Neutrophil (primary cell): ENCODE measurements at regions not wholly inside any gene's neighbourhood (a gene's known extent, or its start where the extent isn't known, plus 50 kb on each side); places are given as distances from the start of the nearest gene placed in this dataset.

ENCODE experiments used
- H3K27ac ChIP-seq: fragments of 200-600 bp; sonication (generic); 2 replicates; pipeline ENCODE4 v1.5.1; 2016; ENCODE audit warnings: mild to moderate bottlenecking, moderate library complexity
- H3K27me3 ChIP-seq: fragments of 200-600 bp; sonication (generic); 2 replicates; pipeline ENCODE4 v1.6.0; 2016; ENCODE audit warnings: mild to moderate bottlenecking
- H3K36me3 ChIP-seq: fragments of 200-600 bp; sonication (generic); 2 replicates; pipeline ENCODE4 v1.5.1; 2017
- H3K4me1 ChIP-seq, 2 experiments: fragments of 200-600 bp in 1 of 2; sonication (generic) in 1 of 2; 1 replicate in 1 of 2; 2 replicates in 1 of 2; pipeline versions ENCODE4 v1.5.1 to v1.6.1; 2013 to 2016; ENCODE audit warnings: low read depth in 1 of 2, low read length in 1 of 2, mild to moderate bottlenecking in 1 of 2, moderate library complexity in 1 of 2; ENCODE audit not compliant: control insufficient read depth in 1 of 2, insufficient read depth in 1 of 2
- H3K4me3 ChIP-seq, 2 experiments: fragments of 200-600 bp in 1 of 2; sonication (generic) in 1 of 2; 1 replicate in 1 of 2; 2 replicates in 1 of 2; pipeline ENCODE4 v1.5.1; 2013 to 2016; ENCODE audit warnings: low read depth in 1 of 2, low read length in 1 of 2, mild to moderate bottlenecking in 1 of 2, moderate library complexity in 1 of 2
- H3K9me3 ChIP-seq: fragments of 200-600 bp; sonication (generic); 2 replicates; pipeline ENCODE4 v1.5.1; 2016
- TF ChIP-seq, protein P1 (sequence below): fragments of 200-600 bp; sonication (generic); IDR thresholded peaks from 2 replicates; pipeline ENCODE4 v1.5.1; 2016; ENCODE audit warnings: antibody characterized with exemption

DNA sequence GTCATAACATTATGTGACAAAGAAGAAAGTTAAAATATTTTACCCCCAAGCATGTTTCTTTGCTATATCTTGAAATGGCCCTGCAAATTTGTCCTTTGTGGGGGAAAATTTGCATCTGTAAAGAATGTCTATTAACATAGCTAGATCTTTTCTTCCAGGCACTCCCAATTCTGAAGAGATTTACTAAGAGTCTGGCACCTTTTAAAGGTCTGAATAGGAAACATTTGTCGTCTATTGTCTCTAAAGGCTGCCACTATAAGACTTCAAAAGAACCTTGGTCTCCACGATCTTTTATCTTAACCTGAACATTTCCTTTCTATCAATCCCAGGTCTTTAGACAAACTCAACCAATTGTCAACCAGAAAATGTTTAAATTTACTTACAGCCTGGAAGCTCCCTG is 128.6 kb upstream of the VCX start:
- Histone ChIP-seq H3K36me3 (no peaks in the 10 kb centered on the region), H3K4me3 (no peak overlapping the region), H3K4me1 (no peaks in the 10 kb centered on the region), H3K27ac (no peak overlapping the region), H3K9me3 (no peaks in the 10 kb centered on the region), H3K27me3 (no peaks in the 10 kb centered on the region)
- TF ChIP-seq, protein P1, sequence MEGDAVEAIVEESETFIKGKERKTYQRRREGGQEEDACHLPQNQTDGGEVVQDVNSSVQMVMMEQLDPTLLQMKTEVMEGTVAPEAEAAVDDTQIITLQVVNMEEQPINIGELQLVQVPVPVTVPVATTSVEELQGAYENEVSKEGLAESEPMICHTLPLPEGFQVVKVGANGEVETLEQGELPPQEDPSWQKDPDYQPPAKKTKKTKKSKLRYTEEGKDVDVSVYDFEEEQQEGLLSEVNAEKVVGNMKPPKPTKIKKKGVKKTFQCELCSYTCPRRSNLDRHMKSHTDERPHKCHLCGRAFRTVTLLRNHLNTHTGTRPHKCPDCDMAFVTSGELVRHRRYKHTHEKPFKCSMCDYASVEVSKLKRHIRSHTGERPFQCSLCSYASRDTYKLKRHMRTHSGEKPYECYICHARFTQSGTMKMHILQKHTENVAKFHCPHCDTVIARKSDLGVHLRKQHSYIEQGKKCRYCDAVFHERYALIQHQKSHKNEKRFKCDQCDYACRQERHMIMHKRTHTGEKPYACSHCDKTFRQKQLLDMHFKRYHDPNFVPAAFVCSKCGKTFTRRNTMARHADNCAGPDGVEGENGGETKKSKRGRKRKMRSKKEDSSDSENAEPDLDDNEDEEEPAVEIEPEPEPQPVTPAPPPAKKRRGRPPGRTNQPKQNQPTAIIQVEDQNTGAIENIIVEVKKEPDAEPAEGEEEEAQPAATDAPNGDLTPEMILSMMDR: no peak

DNA sequence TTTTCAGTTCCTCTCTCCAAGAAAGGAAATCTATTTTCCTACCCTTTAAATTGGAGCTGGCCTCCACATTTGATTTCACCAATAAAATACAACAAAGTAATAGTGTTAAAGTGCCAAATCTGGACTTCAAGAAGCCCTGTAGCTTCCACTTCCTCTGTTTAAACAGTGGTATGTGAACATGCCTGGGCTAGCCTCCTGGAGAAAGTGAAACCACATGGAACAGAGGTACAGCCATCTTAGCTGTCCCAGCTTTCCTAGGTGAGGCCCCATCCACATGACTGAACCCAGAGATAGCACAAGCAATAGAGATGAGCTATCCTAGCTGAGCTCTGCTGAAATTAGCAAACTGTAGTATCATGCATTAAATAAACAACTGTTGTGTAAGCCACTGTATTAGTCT is 131.8 kb upstream of the VCX start:
- H3K36me3 ChIP-seq: no peaks in the 10 kb centered on the region
- H3K27me3 ChIP-seq: no peaks in the 10 kb centered on the region
- no peaks in the 10 kb centered on the region for H3K9me3 ChIP-seq
- TF ChIP-seq, protein P1: no peak
- H3K27ac ChIP-seq: no peak overlapping the region
- H3K4me1 ChIP-seq: no peaks in the 10 kb centered on the region
- H3K4me3 ChIP-seq: no peak overlapping the region

DNA sequence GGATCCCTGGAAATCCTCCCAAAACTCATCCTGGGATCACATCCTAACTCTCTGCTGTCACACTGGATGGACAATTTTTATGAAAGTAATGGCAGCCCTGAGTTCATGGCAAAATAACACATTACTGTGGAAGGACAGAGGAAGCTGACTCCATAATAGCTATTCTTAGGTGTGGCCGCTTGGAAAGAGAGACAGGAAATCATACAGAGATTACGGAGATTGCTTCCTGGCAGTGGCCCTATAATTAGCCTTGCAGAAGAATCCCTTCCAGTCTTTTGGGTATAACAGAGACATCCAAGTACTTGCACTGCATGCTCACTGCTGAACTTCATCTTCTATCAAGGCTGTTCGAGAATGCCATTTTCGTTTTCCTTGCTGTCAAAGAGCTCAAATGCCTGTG is 133.1 kb upstream of the VCX start:
- Histone ChIP-seq H3K36me3 (no peaks in the 10 kb centered on the region), H3K27ac (no peak overlapping the region), H3K4me1 (no peaks in the 10 kb centered on the region), H3K27me3 (no peaks in the 10 kb centered on the region), H3K4me3 (no peak overlapping the region), H3K9me3 (no peaks in the 10 kb centered on the region)
- TF ChIP-seq, protein P1: no peak

DNA sequence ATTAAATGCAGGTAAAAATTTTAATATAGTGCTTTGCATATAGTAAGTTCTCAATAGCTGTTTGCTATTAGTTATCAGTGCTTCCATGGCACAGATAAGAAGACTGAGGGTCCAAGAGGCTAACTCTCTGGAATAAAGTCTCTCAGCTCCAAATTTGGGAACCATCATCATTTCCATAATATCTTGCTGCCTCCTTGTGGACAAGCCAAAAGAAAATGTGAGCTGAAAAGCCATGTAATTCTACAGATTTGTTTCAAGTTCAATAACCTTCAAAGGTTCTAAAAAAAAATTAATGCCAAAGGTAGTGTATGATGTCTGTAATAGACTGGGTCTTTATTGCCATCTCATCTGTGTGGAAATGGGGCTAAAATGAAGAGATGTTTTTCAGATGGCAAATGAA is 136.9 kb upstream of the VCX start:
- Histone ChIP-seq H3K27ac (no peak overlapping the region), H3K9me3 (no peaks in the 10 kb centered on the region), H3K4me3 (no peak overlapping the region), H3K4me1 (no peaks in the 10 kb centered on the region), H3K27me3 (no peaks in the 10 kb centered on the region), H3K36me3 (no peaks in the 10 kb centered on the region)
- TF ChIP-seq, protein P1: no peak

DNA sequence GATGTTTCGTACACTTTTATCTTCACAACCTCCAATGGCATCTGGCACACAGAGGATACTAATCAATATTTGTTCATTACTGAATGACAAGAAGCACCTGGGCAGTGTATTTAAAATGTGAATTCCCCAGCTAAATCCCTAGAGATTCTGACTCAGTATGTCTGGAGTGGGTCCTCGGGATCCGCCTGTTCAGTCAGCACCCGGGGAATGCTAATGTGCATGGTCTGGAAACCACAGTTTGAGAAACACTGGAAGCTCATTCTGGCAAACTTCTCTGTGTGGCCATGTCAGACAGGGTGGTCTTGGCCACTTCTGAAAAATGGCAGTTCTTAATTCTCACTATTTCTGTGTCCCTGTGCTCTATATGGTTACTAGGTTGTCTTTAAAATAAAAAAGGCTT is 138.8 kb upstream of the VCX start:
- no peak overlapping the region for H3K27ac ChIP-seq
- no peaks in the 10 kb centered on the region for H3K27me3 ChIP-seq
- TF ChIP-seq, protein P1: no peak
- H3K9me3 ChIP-seq: no peaks in the 10 kb centered on the region
- H3K4me3 ChIP-seq: no peak overlapping the region
- no peaks in the 10 kb centered on the region for H3K4me1 ChIP-seq
- no peaks in the 10 kb centered on the region for H3K36me3 ChIP-seq

DNA sequence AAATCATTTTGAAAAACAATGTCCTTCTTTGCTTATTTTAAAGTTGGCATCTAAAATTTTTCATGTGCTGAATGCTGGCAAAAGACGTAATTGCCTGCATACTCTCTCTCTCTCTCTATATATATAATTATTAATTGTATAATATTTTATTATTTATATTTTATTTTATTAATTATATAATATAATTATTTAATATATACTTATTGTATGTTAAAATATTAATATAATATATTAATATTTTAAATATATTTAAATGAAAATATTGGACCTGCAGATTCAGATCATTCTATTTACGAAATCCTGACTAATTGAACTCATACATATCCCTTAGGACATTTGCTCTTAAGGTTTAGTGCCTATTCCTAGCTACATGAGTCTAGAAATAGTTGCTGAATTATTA is 144.7 kb upstream of the VCX start:
- Histone ChIP-seq H3K4me3 (no peak overlapping the region), H3K9me3 (no peaks in the 10 kb centered on the region), H3K4me1 (no peaks in the 10 kb centered on the region), H3K27me3 (no peaks in the 10 kb centered on the region), H3K36me3 (no peaks in the 10 kb centered on the region), H3K27ac (no peak overlapping the region)
- TF ChIP-seq, protein P1: no peak
